ENCODE measurements at regions not wholly inside any gene's neighbourhood (a gene's known extent, or its start where the extent isn't known, plus 50 kb on each side); places are given as distances from the start of the nearest gene placed in this dataset.

DNA sequence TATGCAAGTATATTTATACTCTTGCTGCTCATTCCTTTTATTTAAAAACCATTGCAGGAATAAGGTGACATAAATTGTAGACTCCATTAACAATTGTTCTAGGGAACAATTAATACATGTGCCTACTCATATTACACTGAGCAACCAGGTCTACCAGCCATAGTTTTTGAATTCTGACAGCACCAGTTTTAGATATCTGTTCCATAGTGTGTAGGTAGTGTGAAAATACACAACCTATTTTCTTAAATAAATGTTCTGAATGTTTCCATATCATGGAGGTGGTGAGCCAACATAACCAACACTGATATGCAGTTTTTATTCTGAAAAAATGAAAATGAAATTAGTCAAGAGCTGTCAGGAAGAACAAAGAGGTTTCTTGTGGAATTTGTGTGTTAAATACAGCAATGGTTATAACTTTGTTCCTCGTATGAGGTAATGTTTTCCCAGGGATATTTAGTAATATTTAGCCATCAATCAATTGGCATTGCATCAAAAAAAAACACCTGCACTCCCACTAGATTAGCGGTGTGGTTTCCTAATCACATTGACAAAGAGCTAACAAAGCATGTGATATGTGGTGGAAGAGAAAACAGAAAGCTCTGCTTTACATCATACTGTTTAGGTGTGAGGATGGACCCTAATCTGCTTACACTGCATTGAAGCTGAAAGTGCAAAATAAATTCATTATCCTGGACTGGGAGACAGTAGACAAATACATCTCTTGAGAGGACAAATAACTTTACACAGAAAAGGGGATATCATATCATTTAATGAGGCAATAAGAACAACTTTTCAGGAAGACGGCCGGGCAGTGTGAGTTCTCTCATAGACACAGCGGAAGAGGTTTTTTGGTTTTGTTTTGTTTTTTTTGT is 369.5 kb upstream of the THBS1 start:
- DNase-seq = no peak
- Histone ChIP-seq H3K4me1 (ENCODE audit: control insufficient read depth in 1 of 2, insufficient read depth in 2 of 2, low read depth in 1 of 2, low read length in 1 of 2) (peaks cover 0 to 12% of the 10 kb centered on the region in 2 experiments; a peak in 1 of 4 replicates), H3K9me3 (0 out of 2 replicates have a peak, but pooled peaks cover 9% of the 10 kb centered on the region), H2AFZ (ENCODE audit: low read depth) (no peak overlapping the region), H4K20me1 (ENCODE audit: insufficient read depth) (no peaks in the 10 kb centered on the region), H3K4me2 (no peak overlapping the region), H3K27ac (ENCODE audit: low read depth in 2 of 2, low read length in 1 of 2) (no peak overlapping the region), H3K4me3 (ENCODE audit: low read depth in 2 of 2, low read length in 1 of 2) (no peak overlapping the region), H3K79me2 (ENCODE audit: insufficient read depth) (no peaks in the 10 kb centered on the region), H3K27me3 (ENCODE audit: insufficient read depth) (no peaks in the 10 kb centered on the region), H3K9ac (no peak overlapping the region), H3K36me3 (replicated peaks in 1 of 2; ENCODE audit: control insufficient read depth in 1 of 2, insufficient read depth in 2 of 2, low read length in 1 of 2) (no peaks in the 10 kb centered on the region), H3K9me2 (no peaks in the 10 kb centered on the region), H3F3A (replicated peaks; ENCODE audit: insufficient read depth) (peaks cover 17% of the 10 kb centered on the region)
- TF ChIP-seq, protein P1, sequence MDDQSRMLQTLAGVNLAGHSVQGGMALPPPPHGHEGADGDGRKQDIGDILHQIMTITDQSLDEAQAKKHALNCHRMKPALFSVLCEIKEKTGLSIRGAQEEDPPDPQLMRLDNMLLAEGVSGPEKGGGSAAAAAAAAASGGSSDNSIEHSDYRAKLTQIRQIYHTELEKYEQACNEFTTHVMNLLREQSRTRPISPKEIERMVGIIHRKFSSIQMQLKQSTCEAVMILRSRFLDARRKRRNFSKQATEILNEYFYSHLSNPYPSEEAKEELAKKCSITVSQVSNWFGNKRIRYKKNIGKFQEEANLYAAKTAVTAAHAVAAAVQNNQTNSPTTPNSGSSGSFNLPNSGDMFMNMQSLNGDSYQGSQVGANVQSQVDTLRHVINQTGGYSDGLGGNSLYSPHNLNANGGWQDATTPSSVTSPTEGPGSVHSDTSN (IDR thresholded peaks at IDR 0.05) = no peak
- TF ChIP-seq JUND (IDR thresholded peaks at IDR 0.05) (no peak), POLR2AphosphoS5 (IDR thresholded peaks at IDR 0.05; ENCODE audit: low read depth, low read length) (no peak), RFX5 (IDR thresholded peaks at IDR 0.05; ENCODE audit: low read length) (no peak)
- TF ChIP-seq, protein P2, sequence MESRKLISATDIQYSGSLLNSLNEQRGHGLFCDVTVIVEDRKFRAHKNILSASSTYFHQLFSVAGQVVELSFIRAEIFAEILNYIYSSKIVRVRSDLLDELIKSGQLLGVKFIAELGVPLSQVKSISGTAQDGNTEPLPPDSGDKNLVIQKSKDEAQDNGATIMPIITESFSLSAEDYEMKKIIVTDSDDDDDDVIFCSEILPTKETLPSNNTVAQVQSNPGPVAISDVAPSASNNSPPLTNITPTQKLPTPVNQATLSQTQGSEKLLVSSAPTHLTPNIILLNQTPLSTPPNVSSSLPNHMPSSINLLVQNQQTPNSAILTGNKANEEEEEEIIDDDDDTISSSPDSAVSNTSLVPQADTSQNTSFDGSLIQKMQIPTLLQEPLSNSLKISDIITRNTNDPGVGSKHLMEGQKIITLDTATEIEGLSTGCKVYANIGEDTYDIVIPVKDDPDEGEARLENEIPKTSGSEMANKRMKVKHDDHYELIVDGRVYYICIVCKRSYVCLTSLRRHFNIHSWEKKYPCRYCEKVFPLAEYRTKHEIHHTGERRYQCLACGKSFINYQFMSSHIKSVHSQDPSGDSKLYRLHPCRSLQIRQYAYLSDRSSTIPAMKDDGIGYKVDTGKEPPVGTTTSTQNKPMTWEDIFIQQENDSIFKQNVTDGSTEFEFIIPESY (IDR thresholded peaks at IDR 0.05; ENCODE audit: borderline replicate concordance, low read depth) = no peak
- TF ChIP-seq, protein P3, sequence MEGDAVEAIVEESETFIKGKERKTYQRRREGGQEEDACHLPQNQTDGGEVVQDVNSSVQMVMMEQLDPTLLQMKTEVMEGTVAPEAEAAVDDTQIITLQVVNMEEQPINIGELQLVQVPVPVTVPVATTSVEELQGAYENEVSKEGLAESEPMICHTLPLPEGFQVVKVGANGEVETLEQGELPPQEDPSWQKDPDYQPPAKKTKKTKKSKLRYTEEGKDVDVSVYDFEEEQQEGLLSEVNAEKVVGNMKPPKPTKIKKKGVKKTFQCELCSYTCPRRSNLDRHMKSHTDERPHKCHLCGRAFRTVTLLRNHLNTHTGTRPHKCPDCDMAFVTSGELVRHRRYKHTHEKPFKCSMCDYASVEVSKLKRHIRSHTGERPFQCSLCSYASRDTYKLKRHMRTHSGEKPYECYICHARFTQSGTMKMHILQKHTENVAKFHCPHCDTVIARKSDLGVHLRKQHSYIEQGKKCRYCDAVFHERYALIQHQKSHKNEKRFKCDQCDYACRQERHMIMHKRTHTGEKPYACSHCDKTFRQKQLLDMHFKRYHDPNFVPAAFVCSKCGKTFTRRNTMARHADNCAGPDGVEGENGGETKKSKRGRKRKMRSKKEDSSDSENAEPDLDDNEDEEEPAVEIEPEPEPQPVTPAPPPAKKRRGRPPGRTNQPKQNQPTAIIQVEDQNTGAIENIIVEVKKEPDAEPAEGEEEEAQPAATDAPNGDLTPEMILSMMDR (IDR thresholded peaks at IDR 0.05) = no peak
- TF ChIP-seq, protein P4, sequence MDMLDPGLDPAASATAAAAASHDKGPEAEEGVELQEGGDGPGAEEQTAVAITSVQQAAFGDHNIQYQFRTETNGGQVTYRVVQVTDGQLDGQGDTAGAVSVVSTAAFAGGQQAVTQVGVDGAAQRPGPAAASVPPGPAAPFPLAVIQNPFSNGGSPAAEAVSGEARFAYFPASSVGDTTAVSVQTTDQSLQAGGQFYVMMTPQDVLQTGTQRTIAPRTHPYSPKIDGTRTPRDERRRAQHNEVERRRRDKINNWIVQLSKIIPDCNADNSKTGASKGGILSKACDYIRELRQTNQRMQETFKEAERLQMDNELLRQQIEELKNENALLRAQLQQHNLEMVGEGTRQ (IDR thresholded peaks at IDR 0.05; ENCODE audit: borderline replicate concordance, low read depth, low read length) = no peak
- TF ChIP-seq, protein P5, sequence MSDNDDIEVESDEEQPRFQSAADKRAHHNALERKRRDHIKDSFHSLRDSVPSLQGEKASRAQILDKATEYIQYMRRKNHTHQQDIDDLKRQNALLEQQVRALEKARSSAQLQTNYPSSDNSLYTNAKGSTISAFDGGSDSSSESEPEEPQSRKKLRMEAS (IDR thresholded peaks at IDR 0.05; ENCODE audit: low read depth) = no peak
- TF ChIP-seq, protein P6, sequence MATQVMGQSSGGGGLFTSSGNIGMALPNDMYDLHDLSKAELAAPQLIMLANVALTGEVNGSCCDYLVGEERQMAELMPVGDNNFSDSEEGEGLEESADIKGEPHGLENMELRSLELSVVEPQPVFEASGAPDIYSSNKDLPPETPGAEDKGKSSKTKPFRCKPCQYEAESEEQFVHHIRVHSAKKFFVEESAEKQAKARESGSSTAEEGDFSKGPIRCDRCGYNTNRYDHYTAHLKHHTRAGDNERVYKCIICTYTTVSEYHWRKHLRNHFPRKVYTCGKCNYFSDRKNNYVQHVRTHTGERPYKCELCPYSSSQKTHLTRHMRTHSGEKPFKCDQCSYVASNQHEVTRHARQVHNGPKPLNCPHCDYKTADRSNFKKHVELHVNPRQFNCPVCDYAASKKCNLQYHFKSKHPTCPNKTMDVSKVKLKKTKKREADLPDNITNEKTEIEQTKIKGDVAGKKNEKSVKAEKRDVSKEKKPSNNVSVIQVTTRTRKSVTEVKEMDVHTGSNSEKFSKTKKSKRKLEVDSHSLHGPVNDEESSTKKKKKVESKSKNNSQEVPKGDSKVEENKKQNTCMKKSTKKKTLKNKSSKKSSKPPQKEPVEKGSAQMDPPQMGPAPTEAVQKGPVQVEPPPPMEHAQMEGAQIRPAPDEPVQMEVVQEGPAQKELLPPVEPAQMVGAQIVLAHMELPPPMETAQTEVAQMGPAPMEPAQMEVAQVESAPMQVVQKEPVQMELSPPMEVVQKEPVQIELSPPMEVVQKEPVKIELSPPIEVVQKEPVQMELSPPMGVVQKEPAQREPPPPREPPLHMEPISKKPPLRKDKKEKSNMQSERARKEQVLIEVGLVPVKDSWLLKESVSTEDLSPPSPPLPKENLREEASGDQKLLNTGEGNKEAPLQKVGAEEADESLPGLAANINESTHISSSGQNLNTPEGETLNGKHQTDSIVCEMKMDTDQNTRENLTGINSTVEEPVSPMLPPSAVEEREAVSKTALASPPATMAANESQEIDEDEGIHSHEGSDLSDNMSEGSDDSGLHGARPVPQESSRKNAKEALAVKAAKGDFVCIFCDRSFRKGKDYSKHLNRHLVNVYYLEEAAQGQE (IDR thresholded peaks at IDR 0.05; ENCODE audit: low read depth, low read length) = no peak
- CTCF ChIA-PET = interaction anchor here (1.1 to 1.5 kb wide), 2 partner anchors 369 to 545 kb away, joined by 5 read pairs; no protein-coding TSS in a partner anchor
- POLR2A ChIA-PET = no interaction called here
- whole genome bisulfite sequencing (ENCODE audit: low lambda C conversion rate) = 87% methylated on average over 5 of the region's 5 CpGs

All from SK-N-SH (cell line).